ENCODE measurements at regions not wholly inside any gene's neighbourhood (a gene's known extent, or its start where the extent isn't known, plus 50 kb on each side); places are given as distances from the start of the nearest gene placed in this dataset.

DNA sequence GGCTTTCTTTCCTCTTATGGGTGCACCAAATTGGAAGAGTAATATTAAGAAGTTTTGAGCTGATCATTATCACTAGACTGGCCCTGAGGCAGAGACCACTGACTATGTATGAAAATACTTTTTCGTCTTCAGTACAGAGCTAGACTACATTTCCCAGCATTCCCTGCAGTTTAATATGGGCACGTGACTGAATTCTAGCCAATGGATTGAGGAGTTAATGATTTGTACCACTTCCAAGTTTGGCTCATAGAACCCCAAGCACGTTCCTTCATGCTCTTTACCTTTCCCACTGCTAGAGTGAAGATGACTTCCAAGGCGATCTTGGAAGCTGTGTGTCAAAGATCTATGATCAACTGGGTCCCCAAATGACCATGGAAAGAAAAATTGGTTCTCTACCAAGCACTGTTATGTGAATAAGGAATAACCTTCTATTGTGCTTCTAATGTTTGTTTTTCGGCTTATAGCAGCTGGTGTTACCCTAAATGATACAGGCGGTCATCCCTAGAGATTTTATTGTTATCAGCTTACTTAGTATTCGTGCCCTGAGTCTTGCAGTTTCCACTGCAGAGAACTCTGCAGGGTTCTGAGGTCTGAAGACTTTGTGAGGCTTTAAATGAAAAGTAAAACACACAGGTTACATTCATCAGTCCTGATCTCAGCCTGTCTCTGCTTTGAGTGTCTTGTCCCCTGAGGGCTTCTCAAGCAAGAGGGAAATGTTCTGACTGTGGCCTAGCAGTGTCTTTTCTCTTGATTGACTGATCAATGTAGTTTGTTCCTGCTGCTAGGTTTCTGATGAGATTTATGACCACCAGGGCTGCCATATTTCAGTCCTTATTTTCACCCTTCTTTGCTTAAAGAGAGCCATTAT lies 486.8 kb downstream of the PDCD6IP start:
- H4K20me1 ChIP-seq (ENCODE audit: insufficient read depth, low read length) = no peaks in the 10 kb centered on the region
- no peak overlapping the region for H3K9ac ChIP-seq (ENCODE audit: low read length)
- no peaks in the 10 kb centered on the region for H3K4me1 ChIP-seq (ENCODE audit: low read length)
- H3K4me2 ChIP-seq (ENCODE audit: low read length) = no peak overlapping the region
- H3K27me3 ChIP-seq (ENCODE audit: low read depth, low read length) = no peaks in the 10 kb centered on the region
- H3K36me3 ChIP-seq (replicated peaks; ENCODE audit: low read depth, low read length) = no peaks in the 10 kb centered on the region
- H3K79me2 ChIP-seq (ENCODE audit: low read length) = no peaks in the 10 kb centered on the region
- H3K9me3 ChIP-seq (ENCODE audit: insufficient read depth, low read length) = no peaks in the 10 kb centered on the region
- H2AFZ ChIP-seq (ENCODE audit: low read depth, low read length) = no peak overlapping the region
- no peak overlapping the region for H3K4me3 ChIP-seq (ENCODE audit: low read length)
- H3K27ac ChIP-seq (ENCODE audit: low read length) = no peak overlapping the region
- TF ChIP-seq, protein P1, sequence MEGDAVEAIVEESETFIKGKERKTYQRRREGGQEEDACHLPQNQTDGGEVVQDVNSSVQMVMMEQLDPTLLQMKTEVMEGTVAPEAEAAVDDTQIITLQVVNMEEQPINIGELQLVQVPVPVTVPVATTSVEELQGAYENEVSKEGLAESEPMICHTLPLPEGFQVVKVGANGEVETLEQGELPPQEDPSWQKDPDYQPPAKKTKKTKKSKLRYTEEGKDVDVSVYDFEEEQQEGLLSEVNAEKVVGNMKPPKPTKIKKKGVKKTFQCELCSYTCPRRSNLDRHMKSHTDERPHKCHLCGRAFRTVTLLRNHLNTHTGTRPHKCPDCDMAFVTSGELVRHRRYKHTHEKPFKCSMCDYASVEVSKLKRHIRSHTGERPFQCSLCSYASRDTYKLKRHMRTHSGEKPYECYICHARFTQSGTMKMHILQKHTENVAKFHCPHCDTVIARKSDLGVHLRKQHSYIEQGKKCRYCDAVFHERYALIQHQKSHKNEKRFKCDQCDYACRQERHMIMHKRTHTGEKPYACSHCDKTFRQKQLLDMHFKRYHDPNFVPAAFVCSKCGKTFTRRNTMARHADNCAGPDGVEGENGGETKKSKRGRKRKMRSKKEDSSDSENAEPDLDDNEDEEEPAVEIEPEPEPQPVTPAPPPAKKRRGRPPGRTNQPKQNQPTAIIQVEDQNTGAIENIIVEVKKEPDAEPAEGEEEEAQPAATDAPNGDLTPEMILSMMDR (IDR thresholded peaks at IDR 0.05; ENCODE audit: low read depth, low read length) = no peak
- no peak for TF ChIP-seq EZH2phosphoT487 (IDR thresholded peaks at IDR 0.05; ENCODE audit: low read depth)

DNA sequence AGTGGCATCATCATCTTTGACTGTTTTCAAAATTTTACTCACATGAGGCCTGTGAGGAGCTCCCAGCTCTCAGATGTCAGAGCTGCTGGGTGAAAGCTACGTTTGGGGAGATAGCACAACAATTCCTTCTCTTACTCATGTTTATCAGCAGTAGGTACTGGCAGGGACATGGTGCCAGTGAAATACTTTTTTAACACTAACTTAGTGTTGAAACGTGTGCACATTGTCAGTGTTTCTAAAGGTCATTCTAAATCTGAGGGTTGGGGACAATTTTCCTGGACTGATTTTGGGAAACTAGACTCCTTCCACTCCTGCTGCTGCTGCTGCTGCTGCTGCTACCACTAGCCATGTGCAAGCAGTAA lies 487.4 kb downstream of the PDCD6IP start:
- Histone ChIP-seq H3K9me3 (ENCODE audit: insufficient read depth, low read length) (no peaks in the 10 kb centered on the region), H2AFZ (ENCODE audit: low read depth, low read length) (no peak overlapping the region), H3K36me3 (replicated peaks; ENCODE audit: low read depth, low read length) (no peaks in the 10 kb centered on the region), H3K27ac (ENCODE audit: low read length) (no peak overlapping the region), H3K27me3 (ENCODE audit: low read depth, low read length) (no peaks in the 10 kb centered on the region), H3K4me2 (ENCODE audit: low read length) (no peak overlapping the region), H3K9ac (ENCODE audit: low read length) (no peak overlapping the region), H4K20me1 (ENCODE audit: insufficient read depth, low read length) (no peaks in the 10 kb centered on the region), H3K79me2 (ENCODE audit: low read length) (no peaks in the 10 kb centered on the region), H3K4me3 (ENCODE audit: low read length) (no peak overlapping the region), H3K4me1 (ENCODE audit: low read length) (no peaks in the 10 kb centered on the region)
- TF ChIP-seq, protein P1 (IDR thresholded peaks at IDR 0.05; ENCODE audit: low read depth, low read length) = no peak
- no peak for TF ChIP-seq EZH2phosphoT487 (IDR thresholded peaks at IDR 0.05; ENCODE audit: low read depth)

GRCh38 chr3:34292605-34293300 lies 494.3 kb downstream of the PDCD6IP start:
- peaks cover 14% of the 10 kb centered on the region for H3K27me3 ChIP-seq (ENCODE audit: low read depth, low read length)
- no peak overlapping the region for H3K27ac ChIP-seq (ENCODE audit: low read length)
- no peak overlapping the region for H3K4me3 ChIP-seq (ENCODE audit: low read length)
- H3K79me2 ChIP-seq (ENCODE audit: low read length) = no peaks in the 10 kb centered on the region
- H3K4me2 ChIP-seq (ENCODE audit: low read length) = no peak overlapping the region
- no peak overlapping the region for H3K9ac ChIP-seq (ENCODE audit: low read length)
- H4K20me1 ChIP-seq (ENCODE audit: insufficient read depth, low read length) = no peaks in the 10 kb centered on the region
- H2AFZ ChIP-seq (ENCODE audit: low read depth, low read length) = no peak overlapping the region
- no peaks in the 10 kb centered on the region for H3K36me3 ChIP-seq (replicated peaks; ENCODE audit: low read depth, low read length)
- no peaks in the 10 kb centered on the region for H3K4me1 ChIP-seq (ENCODE audit: low read length)
- no peaks in the 10 kb centered on the region for H3K9me3 ChIP-seq (ENCODE audit: insufficient read depth, low read length)
- TF ChIP-seq EZH2phosphoT487 (IDR thresholded peaks at IDR 0.05; ENCODE audit: low read depth) = no peak
- TF ChIP-seq, protein P1 (IDR thresholded peaks at IDR 0.05; ENCODE audit: low read depth, low read length) = no peak

DNA sequence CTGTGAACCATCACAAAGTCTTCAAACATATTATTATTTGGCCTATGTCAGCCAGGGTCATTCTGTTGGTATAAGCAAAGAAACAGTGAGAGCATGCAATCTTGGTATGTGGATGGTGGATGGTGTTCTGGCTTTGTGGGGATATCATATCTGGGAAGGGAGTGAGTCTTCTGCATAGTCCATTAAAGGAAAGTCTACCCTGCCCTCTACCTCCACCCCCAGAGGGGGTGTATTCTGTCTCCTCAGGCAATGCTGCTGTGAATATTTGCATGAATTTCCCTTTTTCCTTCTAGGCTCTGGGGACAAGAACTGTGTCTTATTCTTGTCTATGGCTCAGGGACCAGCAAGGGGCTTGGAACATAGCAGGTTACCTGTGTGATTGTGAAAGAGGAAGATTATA lies 495.8 kb downstream of the PDCD6IP start:
- no peak overlapping the region for H3K27ac ChIP-seq (ENCODE audit: low read length)
- TF ChIP-seq, protein P1 (IDR thresholded peaks at IDR 0.05; ENCODE audit: low read depth, low read length) = no peak
- no peak for TF ChIP-seq EZH2phosphoT487 (IDR thresholded peaks at IDR 0.05; ENCODE audit: low read depth)
- H3K4me2 ChIP-seq (ENCODE audit: low read length) = no peak overlapping the region
- H4K20me1 ChIP-seq (ENCODE audit: insufficient read depth, low read length) = no peaks in the 10 kb centered on the region
- H3K4me3 ChIP-seq (ENCODE audit: low read length) = no peak overlapping the region
- no peak overlapping the region for H3K9ac ChIP-seq (ENCODE audit: low read length)
- H3K4me1 ChIP-seq (ENCODE audit: low read length) = no peaks in the 10 kb centered on the region
- no peaks in the 10 kb centered on the region for H3K79me2 ChIP-seq (ENCODE audit: low read length)
- no peaks in the 10 kb centered on the region for H3K9me3 ChIP-seq (ENCODE audit: insufficient read depth, low read length)
- no peaks in the 10 kb centered on the region for H3K36me3 ChIP-seq (replicated peaks; ENCODE audit: low read depth, low read length)
- H2AFZ ChIP-seq (ENCODE audit: low read depth, low read length) = no peak overlapping the region
- peaks cover 15% of the 10 kb centered on the region for H3K27me3 ChIP-seq (ENCODE audit: low read depth, low read length)
